Cardiac muscle cell (in vitro differentiated cells and primary cell): ENCODE measurements at regions not wholly inside any gene's neighbourhood (a gene's known extent, or its start where the extent isn't known, plus 50 kb on each side); places are given as distances from the start of the nearest gene placed in this dataset.

Experiments used
- DNase-seq, 2 donors: peaks; one replicate each; pipeline versions ENCODE4 v3.0.0 to v3.0.0-alpha.2; 2010 to 2017; ENCODE audit warnings: low read depth in 1 of 2, low spot score in 1 of 2
- H3K27ac ChIP-seq: fragments of 200-600 bp; sonication (generic); 2 replicates; pipeline ENCODE4 v1.5.1; 2016
- H3K27me3 ChIP-seq: fragments of 200-600 bp; sonication (generic); 2 replicates; pipeline ENCODE4 v1.6.0; 2016; ENCODE audit warnings: control low read depth
- H3K36me3 ChIP-seq: fragments of 200-600 bp; sonication (generic); 2 replicates; pipeline ENCODE4 v1.5.1; 2016; ENCODE audit warnings: control low read depth
- H3K4me1 ChIP-seq: fragments of 200-600 bp; sonication (generic); 2 replicates; pipeline ENCODE4 v1.8.1; 2017; ENCODE audit warnings: low read depth, mild to moderate bottlenecking, mixed run types
- H3K4me3 ChIP-seq: fragments of 200-600 bp; sonication (generic); 2 replicates; pipeline ENCODE4 v1.5.1; 2016; ENCODE audit warnings: mild to moderate bottlenecking
- H3K9me3 ChIP-seq: fragments of 200-600 bp; sonication (generic); 2 replicates; pipeline ENCODE4 v1.5.1; 2017; ENCODE audit warnings: low read depth, mild to moderate bottlenecking, control low read depth
- TF ChIP-seq, protein P1 (sequence below): IDR thresholded peaks from 2 replicates; pipeline ENCODE4 v1.5.1; 2012; ENCODE audit warnings: low read depth, mild to moderate bottlenecking, low read length

DNA sequence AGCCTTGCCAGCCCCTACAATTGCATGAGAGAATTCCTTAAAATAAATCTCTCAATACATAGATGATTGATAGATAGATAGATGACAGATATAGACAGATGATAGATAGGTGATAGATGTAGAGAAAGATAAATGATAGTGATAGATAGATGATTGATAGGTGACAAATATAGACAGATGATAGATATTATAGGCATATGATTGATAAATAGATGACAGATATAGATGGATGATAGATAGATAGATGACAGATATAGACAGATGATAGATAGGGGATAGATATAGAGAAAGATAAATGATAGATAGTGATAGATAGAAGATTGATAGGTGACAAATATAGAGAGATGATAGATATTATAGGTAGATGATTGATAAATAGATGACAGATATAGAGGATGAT is 564.6 kb downstream of the ETS1 start:
- TF ChIP-seq, protein P1, sequence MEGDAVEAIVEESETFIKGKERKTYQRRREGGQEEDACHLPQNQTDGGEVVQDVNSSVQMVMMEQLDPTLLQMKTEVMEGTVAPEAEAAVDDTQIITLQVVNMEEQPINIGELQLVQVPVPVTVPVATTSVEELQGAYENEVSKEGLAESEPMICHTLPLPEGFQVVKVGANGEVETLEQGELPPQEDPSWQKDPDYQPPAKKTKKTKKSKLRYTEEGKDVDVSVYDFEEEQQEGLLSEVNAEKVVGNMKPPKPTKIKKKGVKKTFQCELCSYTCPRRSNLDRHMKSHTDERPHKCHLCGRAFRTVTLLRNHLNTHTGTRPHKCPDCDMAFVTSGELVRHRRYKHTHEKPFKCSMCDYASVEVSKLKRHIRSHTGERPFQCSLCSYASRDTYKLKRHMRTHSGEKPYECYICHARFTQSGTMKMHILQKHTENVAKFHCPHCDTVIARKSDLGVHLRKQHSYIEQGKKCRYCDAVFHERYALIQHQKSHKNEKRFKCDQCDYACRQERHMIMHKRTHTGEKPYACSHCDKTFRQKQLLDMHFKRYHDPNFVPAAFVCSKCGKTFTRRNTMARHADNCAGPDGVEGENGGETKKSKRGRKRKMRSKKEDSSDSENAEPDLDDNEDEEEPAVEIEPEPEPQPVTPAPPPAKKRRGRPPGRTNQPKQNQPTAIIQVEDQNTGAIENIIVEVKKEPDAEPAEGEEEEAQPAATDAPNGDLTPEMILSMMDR, result no peak
- Histone ChIP-seq H3K27ac (no peak overlapping the region), H3K9me3 (no peaks in the 10 kb centered on the region), H3K36me3 (no peaks in the 10 kb centered on the region), H3K27me3 (no peaks in the 10 kb centered on the region), H3K4me1 (no peaks in the 10 kb centered on the region), H3K4me3 (no peak overlapping the region)
- no peak for DNase-seq

DNA sequence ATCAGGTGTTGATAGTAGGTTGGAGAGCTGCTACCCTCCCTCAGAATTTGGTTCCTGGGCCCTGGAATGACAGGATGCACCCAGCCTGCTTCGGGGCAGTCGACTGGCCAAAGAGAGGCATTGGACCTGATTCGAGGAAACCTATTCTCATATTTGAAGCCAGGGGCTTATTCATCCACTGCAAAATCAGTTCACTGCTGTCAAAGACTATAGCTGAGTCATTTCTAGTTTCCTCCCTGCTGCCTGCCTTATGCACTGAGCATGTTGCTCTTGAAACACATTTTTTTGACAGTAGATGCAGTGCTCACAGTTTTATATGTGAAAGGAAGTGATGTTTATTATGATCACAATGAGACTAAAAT is 565.4 kb downstream of the ETS1 start:
- H3K9me3 ChIP-seq, result no peaks in the 10 kb centered on the region
- TF ChIP-seq, protein P1, result no peak
- DNase-seq, result peak in 1 of 2 donors; percentile 58

DNA sequence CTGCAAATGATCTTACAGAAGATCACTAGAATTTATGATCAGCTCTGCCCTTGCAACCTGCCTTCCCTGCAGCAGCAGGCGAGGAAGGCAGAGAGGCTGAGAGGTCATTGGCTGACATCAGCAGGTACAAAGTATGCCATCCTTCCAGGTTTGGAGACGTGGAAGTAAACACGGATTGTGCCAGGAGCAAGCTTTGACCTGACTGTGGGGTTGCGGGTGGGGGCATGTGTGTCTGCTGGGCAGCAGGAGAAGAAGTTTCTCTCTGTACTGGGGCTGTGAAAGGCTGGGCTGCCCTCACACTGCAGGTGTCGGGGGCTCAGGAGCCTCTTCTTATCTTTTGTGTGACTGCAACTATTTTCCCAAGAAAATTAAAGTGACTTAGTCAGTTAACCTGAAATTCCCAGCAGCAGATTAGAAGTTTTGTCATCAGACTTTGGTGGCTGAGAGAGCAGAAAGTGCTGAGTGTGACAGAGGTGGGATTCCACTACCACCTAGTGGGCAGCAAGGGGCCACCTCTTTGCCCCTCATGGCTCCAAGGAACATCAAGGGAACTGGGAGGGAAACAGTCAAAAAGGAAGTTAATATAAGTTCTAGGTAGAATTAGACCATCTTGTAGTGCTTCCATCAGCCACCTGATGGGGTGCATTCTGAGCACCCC is 565.9 kb downstream of the ETS1 start:
- Histone ChIP-seq H3K9me3 (no peaks in the 10 kb centered on the region), H3K4me1 (no peaks in the 10 kb centered on the region), H3K27me3 (no peaks in the 10 kb centered on the region), H3K27ac (no peak overlapping the region), H3K36me3 (no peaks in the 10 kb centered on the region), H3K4me3 (no peak overlapping the region)
- TF ChIP-seq, protein P1, result peak; percentile 62
- DNase-seq, result peak; percentile 48 to 61

More for the DNA sequence above, 565.4 kb downstream of the ETS1 start:
- no peak overlapping the region for H3K27ac ChIP-seq
- no peaks in the 10 kb centered on the region for H3K27me3 ChIP-seq
- H3K4me1 ChIP-seq, result no peaks in the 10 kb centered on the region
- no peaks in the 10 kb centered on the region for H3K36me3 ChIP-seq
- H3K4me3 ChIP-seq, result no peak overlapping the region

DNA sequence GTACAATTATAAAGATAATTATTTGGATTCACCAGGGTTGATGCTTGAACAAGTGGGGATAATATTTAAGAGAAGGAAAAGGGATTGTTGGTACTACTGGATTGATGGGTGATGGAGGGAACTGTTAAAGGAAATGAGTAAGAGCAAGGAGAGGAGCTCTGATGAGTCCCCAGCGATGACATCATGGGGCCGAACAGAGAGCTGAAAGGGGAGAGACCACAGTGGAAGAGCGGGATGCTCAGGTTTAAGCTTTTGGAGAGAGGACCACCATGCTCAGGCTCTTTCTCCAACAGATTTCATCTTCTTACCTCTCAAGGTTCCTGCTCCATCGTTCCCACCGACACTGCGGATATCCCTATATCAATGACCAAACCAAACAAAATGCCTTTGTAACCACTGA is 568.7 kb downstream of the ETS1 start:
- DNase-seq, result no peak
- Histone ChIP-seq H3K9me3 (no peaks in the 10 kb centered on the region), H3K4me1 (no peaks in the 10 kb centered on the region), H3K27ac (no peak overlapping the region), H3K36me3 (no peaks in the 10 kb centered on the region), H3K4me3 (no peak overlapping the region), H3K27me3 (no peaks in the 10 kb centered on the region)
- TF ChIP-seq, protein P1, result no peak

DNA sequence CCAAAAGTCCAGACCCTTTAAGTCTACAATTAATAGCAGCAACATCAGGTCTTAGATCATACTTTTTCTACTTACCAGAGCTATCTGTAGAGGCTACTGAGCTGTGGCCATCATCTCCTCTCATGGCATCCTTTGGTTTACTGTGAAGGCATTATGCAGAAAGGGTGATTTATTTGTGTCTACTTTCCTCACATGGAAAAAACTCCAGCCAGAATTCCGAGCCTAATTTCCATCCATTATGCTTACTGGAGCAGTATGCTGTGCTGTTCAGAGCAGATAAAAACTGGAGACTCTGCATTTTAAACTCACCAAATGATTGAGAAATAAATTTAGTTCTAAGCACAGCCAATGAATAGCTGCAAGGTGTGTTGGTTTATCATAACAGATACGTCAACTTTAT is 581.8 kb downstream of the ETS1 start:
- no peaks in the 10 kb centered on the region for H3K4me1 ChIP-seq
- TF ChIP-seq, protein P1, result no peak
- no peak for DNase-seq
- H3K4me3 ChIP-seq, result no peak overlapping the region
- no peak overlapping the region for H3K27ac ChIP-seq
- H3K27me3 ChIP-seq, result no peaks in the 10 kb centered on the region
- no peaks in the 10 kb centered on the region for H3K36me3 ChIP-seq
- no peaks in the 10 kb centered on the region for H3K9me3 ChIP-seq
